Fibroblast of lung (primary cell): ENCODE measurements at regions not wholly inside any gene's neighbourhood (a gene's known extent, or its start where the extent isn't known, plus 50 kb on each side); places are given as distances from the start of the nearest gene placed in this dataset.

Source experiments
- DNase-seq, 2 donors: peaks; one replicate each; pipeline versions ENCODE4 v3.0.0 to v3.0.0-alpha.2; 2010; ENCODE audit warnings: low read depth in 2 of 2
- H2AFZ ChIP-seq: 2 replicates; pipeline ENCODE4 v1.5.1; 2012; ENCODE audit warnings: low read length, control low read depth, inconsistent platforms
- H3K27ac ChIP-seq: 2 replicates; pipeline ENCODE4 v1.5.1; 2011; ENCODE audit warnings: low read length, control low read depth; ENCODE audit not compliant: insufficient read depth
- H3K27me3 ChIP-seq: 2 replicates; pipeline ENCODE4 v1.5.1; 2011; ENCODE audit warnings: mild to moderate bottlenecking, low read length; ENCODE audit not compliant: control insufficient read depth, insufficient read depth
- H3K36me3 ChIP-seq: 2 replicates; pipeline ENCODE4 v1.5.1; 2011; ENCODE audit warnings: low read length; ENCODE audit not compliant: control insufficient read depth, insufficient read depth
- H3K4me1 ChIP-seq: 2 replicates; pipeline ENCODE4 v1.5.1; 2011; ENCODE audit warnings: low read length; ENCODE audit not compliant: control insufficient read depth, insufficient read depth; ENCODE audit errors: extremely low read depth
- H3K4me2 ChIP-seq: 2 replicates; pipeline ENCODE4 v1.5.1; 2011; ENCODE audit warnings: low read length, control low read depth; ENCODE audit not compliant: insufficient read depth; ENCODE audit errors: extremely low read depth
- H3K4me3 ChIP-seq, 4 experiments: fragments of 200-600 bp in 1 of 4; sonication (generic) in 1 of 4; replicated peaks in 1 of 4; 2 replicates each; pipeline ENCODE4 v1.5.1; 2011 to 2016; ENCODE audit warnings: low read length in 4 of 4, low read depth in 3 of 4, mild to moderate bottlenecking in 3 of 4, control low read depth in 2 of 4, inconsistent platforms in 1 of 4, mixed read lengths in 1 of 4; ENCODE audit not compliant: insufficient read depth in 1 of 4; ENCODE audit errors: control extremely low read depth in 1 of 4
- H3K79me2 ChIP-seq: 2 replicates; pipeline ENCODE4 v1.5.1; 2012; ENCODE audit warnings: mild to moderate bottlenecking, low read length, inconsistent platforms; ENCODE audit not compliant: control insufficient read depth, insufficient read depth
- H3K9ac ChIP-seq: 2 replicates; pipeline ENCODE4 v1.5.1; 2011; ENCODE audit warnings: mild to moderate bottlenecking, low read length, control low read depth; ENCODE audit not compliant: insufficient read depth
- H3K9me3 ChIP-seq: 2 replicates; pipeline ENCODE4 v1.5.1; 2012; ENCODE audit warnings: low read depth, low read length; ENCODE audit not compliant: control insufficient read depth, insufficient read depth
- H4K20me1 ChIP-seq: 2 replicates; pipeline ENCODE4 v1.5.1; 2011; ENCODE audit warnings: low read length; ENCODE audit not compliant: control insufficient read depth, insufficient read depth; ENCODE audit errors: extremely low read depth
- EZH2 ChIP-seq: IDR thresholded peaks from 2 replicates; pipeline ENCODE4 v1.5.1; 2012; ENCODE audit warnings: low read length, control low read depth, mild to moderate bottlenecking; ENCODE audit errors: missing control alignments
- TF ChIP-seq, protein P1 (sequence below), 2 donors: IDR thresholded peaks in 1 of 2; conservative IDR thresholded peaks in 1 of 2; 1 replicate in 1 of 2; 2 replicates in 1 of 2; pipeline ENCODE4 v1.5.1; 2011 to 2012; ENCODE audit warnings: low read length in 2 of 2, control low read depth in 1 of 2, inconsistent platforms in 1 of 2, low read depth in 1 of 2, mild to moderate bottlenecking in 1 of 2

DNA sequence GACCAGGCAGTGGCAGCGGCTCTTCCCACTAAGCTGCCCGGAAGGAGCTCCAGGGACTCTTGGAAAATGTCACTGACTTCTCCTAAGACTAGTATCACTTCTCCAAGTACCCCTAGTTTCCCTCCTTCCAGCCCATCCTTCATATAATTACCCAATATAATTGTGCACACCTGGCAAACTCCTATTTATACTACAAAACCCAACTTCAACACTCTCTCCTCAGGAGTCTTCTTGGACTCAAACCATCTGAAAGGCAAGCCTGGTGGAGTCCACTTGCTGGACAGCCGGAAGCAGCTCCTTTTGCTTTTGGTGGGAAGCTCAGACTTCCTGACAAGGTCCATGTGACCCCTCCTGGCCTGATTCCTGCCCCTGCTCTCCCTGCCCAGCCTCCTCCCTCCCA is 955.9 kb downstream of the TBC1D22A start:
- DNase-seq = no peak
- H3K27ac ChIP-seq = no peak overlapping the region
- no peaks in the 10 kb centered on the region for H3K27me3 ChIP-seq
- H4K20me1 ChIP-seq = no peaks in the 10 kb centered on the region
- H3K9me3 ChIP-seq = no peaks in the 10 kb centered on the region
- no peak overlapping the region for H3K4me3 ChIP-seq
- TF ChIP-seq EZH2 = no peak
- TF ChIP-seq, protein P1, sequence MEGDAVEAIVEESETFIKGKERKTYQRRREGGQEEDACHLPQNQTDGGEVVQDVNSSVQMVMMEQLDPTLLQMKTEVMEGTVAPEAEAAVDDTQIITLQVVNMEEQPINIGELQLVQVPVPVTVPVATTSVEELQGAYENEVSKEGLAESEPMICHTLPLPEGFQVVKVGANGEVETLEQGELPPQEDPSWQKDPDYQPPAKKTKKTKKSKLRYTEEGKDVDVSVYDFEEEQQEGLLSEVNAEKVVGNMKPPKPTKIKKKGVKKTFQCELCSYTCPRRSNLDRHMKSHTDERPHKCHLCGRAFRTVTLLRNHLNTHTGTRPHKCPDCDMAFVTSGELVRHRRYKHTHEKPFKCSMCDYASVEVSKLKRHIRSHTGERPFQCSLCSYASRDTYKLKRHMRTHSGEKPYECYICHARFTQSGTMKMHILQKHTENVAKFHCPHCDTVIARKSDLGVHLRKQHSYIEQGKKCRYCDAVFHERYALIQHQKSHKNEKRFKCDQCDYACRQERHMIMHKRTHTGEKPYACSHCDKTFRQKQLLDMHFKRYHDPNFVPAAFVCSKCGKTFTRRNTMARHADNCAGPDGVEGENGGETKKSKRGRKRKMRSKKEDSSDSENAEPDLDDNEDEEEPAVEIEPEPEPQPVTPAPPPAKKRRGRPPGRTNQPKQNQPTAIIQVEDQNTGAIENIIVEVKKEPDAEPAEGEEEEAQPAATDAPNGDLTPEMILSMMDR (conservative IDR thresholded peaks at IDR 0.05 in 1 of 2, IDR thresholded peaks at IDR 0.05 in 1 of 2; ENCODE audit: low read depth in 1 of 2, low read length in 2 of 2) = no peak
- H2AFZ ChIP-seq = no peak overlapping the region
- no peak overlapping the region for H3K4me2 ChIP-seq
- H3K79me2 ChIP-seq = no peaks in the 10 kb centered on the region
- H3K4me1 ChIP-seq = no peaks in the 10 kb centered on the region
- H3K9ac ChIP-seq = no peak overlapping the region
- no peaks in the 10 kb centered on the region for H3K36me3 ChIP-seq

DNA sequence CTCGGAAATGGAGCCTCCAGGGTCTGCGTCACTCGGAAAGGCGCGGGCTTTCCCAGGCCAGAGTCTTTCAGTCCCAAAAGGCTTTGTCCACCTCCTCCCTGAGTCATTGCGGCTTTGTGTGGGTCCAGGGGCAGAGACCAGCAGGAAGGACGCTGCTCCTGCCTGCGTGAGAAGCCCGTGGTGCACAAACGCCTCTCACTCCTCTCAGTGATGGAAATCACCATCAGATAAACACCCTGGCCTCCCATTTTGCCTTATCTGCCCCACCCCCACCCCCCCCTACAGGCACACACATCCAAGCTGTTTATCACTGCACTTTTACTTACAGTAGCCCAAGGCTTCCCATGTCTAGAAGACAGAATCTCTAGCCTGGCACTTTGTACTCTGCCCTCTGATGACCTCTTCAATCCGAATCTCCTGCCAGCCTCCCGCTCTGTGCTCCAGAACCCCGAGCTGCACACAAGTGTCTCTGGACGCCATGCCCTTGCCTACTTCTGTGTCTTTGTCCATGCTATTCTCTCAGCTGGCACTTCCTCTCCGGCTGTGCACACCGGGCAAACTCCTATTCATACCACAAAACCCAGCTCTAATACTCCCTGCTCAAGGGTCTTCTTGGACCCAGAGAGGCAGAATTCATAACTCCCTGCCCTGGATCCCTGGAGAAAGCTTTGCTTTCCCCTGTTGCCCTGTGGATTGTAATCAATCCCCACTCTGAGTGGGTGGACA is 954.6 kb downstream of the TBC1D22A start:
- TF ChIP-seq EZH2 = no peak
- TF ChIP-seq, protein P1 (conservative IDR thresholded peaks at IDR 0.05 in 1 of 2, IDR thresholded peaks at IDR 0.05 in 1 of 2; ENCODE audit: low read depth in 1 of 2, low read length in 2 of 2) = no peak
- no peaks in the 10 kb centered on the region for H4K20me1 ChIP-seq
- H3K79me2 ChIP-seq = no peaks in the 10 kb centered on the region
- H3K9ac ChIP-seq = no peak overlapping the region
- no peak overlapping the region for H2AFZ ChIP-seq
- no peak overlapping the region for H3K27ac ChIP-seq
- H3K27me3 ChIP-seq = no peaks in the 10 kb centered on the region
- no peaks in the 10 kb centered on the region for H3K36me3 ChIP-seq
- no peak overlapping the region for H3K4me2 ChIP-seq
- H3K4me1 ChIP-seq = no peaks in the 10 kb centered on the region
- DNase-seq = no peak
- no peak overlapping the region for H3K4me3 ChIP-seq
- H3K9me3 ChIP-seq = no peaks in the 10 kb centered on the region

DNA sequence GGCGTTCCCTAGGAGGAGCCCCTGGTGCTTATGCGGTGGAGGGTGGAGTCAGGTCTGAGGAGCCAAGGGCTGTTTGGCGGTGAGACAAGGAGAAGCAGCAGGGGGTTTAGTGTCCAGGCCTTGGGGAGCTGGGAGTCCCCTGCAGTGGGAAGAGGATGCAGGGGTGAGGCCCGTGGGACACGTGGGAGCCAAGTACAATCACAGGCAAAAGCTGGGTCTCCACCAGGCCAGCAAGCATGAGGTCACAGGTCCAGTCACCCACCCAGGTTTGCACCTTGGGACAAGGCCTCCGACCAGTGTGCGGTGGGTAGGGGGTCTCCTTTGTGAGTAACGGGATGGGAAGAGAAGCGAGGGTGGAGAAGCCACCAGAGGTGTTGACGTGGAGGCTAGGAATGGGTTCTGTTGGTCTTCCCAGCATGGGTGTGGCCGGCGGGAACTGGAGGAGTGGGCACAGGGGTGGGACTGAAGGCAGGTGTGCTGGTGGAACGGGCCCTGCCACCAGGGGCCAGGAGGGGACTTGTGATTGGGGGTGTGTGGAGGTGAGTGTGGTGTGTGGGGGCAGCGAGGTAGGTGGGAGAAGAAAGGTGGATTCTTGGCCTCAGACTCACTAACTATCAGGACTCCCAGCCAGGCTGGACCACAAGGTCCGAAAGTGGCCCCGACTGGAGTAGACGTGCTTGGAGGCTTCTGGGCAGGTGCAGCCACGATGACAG is 953.6 kb downstream of the TBC1D22A start:
- H3K27ac ChIP-seq = no peak overlapping the region
- no peak overlapping the region for H3K4me2 ChIP-seq
- H3K9me3 ChIP-seq = no peaks in the 10 kb centered on the region
- no peak for DNase-seq
- no peak overlapping the region for H2AFZ ChIP-seq
- H4K20me1 ChIP-seq = no peaks in the 10 kb centered on the region
- no peaks in the 10 kb centered on the region for H3K79me2 ChIP-seq
- H3K9ac ChIP-seq = no peak overlapping the region
- H3K27me3 ChIP-seq = no peaks in the 10 kb centered on the region
- no peaks in the 10 kb centered on the region for H3K4me1 ChIP-seq
- H3K36me3 ChIP-seq = no peaks in the 10 kb centered on the region
- H3K4me3 ChIP-seq = no peak overlapping the region
- TF ChIP-seq EZH2 = no peak
- TF ChIP-seq, protein P1 (conservative IDR thresholded peaks at IDR 0.05 in 1 of 2, IDR thresholded peaks at IDR 0.05 in 1 of 2; ENCODE audit: low read depth in 1 of 2, low read length in 2 of 2) = no peak
